ENCODE measurements at regions not wholly inside any gene's neighbourhood (a gene's known extent, or its start where the extent isn't known, plus 50 kb on each side); places are given as distances from the start of the nearest gene placed in this dataset.
A peak's percentile ranks its signal among the peaks of the same experiment; 100 is the strongest.

DNA sequence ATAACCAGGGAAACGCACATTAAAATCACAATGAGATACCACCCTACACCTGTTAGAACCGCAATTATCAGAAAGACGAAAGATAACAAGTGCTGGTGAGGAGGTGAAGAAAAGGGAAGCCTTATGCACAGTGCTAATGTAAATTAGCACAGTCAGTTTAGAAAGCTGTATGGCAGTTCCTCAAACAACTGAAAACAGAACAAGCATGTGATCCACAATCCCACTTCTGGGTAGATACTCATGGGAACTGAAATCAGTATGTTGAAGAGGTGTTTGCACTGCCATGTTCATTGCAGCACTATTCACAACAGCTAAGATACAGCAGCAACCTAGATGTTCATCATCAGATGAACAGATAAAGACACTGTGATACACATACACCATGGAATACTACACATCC is 75.0 kb upstream of the CCND1 start:
- peaks cover 26% of the 10 kb centered on the region for H3K27me3 ChIP-seq (ENCODE audit: insufficient read depth, low read depth, severe bottlenecking)
- TF ChIP-seq, protein P1, sequence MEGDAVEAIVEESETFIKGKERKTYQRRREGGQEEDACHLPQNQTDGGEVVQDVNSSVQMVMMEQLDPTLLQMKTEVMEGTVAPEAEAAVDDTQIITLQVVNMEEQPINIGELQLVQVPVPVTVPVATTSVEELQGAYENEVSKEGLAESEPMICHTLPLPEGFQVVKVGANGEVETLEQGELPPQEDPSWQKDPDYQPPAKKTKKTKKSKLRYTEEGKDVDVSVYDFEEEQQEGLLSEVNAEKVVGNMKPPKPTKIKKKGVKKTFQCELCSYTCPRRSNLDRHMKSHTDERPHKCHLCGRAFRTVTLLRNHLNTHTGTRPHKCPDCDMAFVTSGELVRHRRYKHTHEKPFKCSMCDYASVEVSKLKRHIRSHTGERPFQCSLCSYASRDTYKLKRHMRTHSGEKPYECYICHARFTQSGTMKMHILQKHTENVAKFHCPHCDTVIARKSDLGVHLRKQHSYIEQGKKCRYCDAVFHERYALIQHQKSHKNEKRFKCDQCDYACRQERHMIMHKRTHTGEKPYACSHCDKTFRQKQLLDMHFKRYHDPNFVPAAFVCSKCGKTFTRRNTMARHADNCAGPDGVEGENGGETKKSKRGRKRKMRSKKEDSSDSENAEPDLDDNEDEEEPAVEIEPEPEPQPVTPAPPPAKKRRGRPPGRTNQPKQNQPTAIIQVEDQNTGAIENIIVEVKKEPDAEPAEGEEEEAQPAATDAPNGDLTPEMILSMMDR (IDR thresholded peaks at IDR 0.05; ENCODE audit: low read depth, low read length): no peak
- no peaks in the 10 kb centered on the region for H3K36me3 ChIP-seq
- no peak overlapping the region for H3K27ac ChIP-seq
- H3K9me3 ChIP-seq (ENCODE audit: severe bottlenecking): peaks cover 2% of the 10 kb centered on the region
- no peak for DNase-seq
- H3K4me3 ChIP-seq (ENCODE audit: low read depth, low read length): no peak overlapping the region

DNA sequence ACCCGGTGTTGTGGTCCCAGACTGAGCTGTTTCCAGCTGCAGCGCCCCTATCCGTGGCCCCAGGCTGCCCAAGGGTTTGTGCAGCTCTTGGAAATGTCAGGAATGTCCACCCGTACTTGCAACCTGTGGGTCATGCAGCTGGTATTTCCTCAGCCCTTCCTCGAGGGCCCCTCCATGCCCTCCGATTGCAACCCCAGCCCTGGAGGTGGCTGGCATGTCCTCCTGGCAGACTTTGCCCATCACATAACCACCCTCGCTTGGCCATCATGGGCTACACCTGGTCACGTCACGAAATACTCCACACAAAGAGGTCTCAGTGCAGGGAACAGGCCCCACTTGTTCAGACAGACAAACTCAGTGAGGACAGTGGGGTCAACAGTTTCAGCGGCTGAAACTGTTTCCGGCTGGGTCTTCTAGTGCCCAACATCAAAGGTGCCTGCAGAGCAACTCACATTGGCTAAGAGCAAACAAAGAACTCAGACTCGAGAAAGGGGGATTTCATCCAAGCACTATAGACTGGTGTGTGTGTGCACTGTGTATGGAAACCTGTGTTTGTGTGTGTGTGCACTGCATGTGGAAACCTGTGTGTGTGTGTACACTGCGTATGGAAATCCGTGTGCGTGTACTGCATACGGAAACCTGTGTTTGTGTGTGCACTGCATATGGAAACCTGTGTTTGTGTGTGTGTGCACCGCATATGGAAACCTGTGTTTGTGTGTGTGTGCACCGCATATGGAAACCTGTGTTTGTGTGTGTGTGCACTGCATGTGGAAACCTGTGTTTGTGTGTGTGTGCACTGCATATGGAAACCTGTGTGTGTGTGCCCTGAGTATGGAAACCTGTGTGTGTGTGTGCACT is 72.8 kb upstream of the CCND1 start:
- Histone ChIP-seq H3K4me3 (ENCODE audit: low read depth, low read length) (no peak overlapping the region), H3K36me3 (no peaks in the 10 kb centered on the region), H3K27ac (no peak overlapping the region), H3K9me3 (ENCODE audit: severe bottlenecking) (peaks cover 2% of the 10 kb centered on the region), H3K27me3 (ENCODE audit: insufficient read depth, low read depth, severe bottlenecking) (peaks cover 26% of the 10 kb centered on the region)
- DNase-seq: no peak
- TF ChIP-seq, protein P1 (IDR thresholded peaks at IDR 0.05; ENCODE audit: low read depth, low read length): no peak

DNA sequence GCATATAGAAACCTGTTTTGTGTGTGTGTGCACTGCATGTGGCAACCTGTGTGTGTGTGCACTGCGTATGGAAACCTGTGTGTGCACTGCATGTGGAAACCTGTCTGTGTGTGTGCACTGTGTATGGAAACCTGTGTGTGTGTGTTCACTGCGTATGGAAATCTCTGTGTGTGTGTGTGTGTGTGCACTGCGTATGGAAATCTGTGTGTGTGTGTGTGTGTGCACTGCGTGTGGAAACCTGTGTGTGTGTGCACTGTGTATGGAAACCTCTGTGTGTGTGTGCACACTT is 72.2 kb upstream of the CCND1 start:
- no peak for DNase-seq
- TF ChIP-seq, protein P1 (IDR thresholded peaks at IDR 0.05; ENCODE audit: low read depth, low read length): no peak

DNA sequence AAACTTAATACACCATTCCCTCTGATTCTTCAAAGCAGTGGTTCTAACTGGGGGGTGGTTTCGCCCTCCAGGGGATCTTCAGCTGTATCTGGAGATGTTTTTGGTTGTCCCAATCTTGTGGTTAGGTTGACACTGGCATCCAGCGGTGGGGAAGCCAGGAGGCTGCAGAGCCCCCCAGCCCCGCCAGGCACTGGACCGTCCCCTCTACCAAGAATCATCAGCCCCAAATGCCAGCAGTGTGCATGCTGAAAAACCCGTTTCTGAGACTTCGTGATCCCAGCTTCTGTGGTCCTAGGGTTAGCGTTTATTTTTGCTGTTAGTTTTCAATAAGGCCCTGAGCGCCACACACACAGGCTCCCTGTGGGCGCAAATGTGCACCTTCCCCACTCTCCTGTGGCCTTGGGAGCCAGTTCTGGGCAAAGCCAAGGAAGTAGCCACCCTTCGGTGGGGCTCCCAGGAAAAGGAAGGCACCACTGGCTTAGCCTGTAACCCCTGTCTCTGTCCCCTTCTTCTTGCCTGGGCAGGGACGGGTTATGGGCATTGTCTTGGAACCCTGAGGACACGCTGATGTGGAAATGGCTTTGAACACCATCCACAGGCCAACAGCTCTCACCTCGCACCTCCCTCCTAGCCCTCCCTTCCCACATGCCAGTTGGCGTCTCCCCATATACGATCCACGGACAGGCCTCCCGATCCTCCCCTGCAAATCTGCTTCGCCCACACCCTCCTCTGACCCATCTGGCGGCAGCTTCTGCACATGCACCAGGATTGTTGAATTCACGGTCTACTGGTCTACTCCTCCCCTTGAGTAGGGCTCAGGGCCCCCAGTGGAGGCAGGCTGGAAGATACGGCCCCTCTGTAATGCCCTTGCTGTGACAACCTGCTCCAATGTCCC is 71.4 kb upstream of the CCND1 start:
- Histone ChIP-seq H3K9me3 (ENCODE audit: severe bottlenecking) (peaks cover 2% of the 10 kb centered on the region), H3K27ac (no peak overlapping the region), H3K36me3 (no peaks in the 10 kb centered on the region), H3K4me3 (ENCODE audit: low read depth, low read length) (no peak overlapping the region), H3K27me3 (ENCODE audit: insufficient read depth, low read depth, severe bottlenecking) (peaks cover 32% of the 10 kb centered on the region)
- TF ChIP-seq, protein P1 (IDR thresholded peaks at IDR 0.05; ENCODE audit: low read depth, low read length): no peak
- peak; percentile 64 for DNase-seq

More for the DNA sequence above, 72.2 kb upstream of the CCND1 start:
- Histone ChIP-seq H3K9me3 (ENCODE audit: severe bottlenecking) (peaks cover 2% of the 10 kb centered on the region), H3K36me3 (no peaks in the 10 kb centered on the region), H3K27me3 (ENCODE audit: insufficient read depth, low read depth, severe bottlenecking) (peaks cover 26% of the 10 kb centered on the region), H3K4me3 (ENCODE audit: low read depth, low read length) (no peak overlapping the region), H3K27ac (no peak overlapping the region)

DNA sequence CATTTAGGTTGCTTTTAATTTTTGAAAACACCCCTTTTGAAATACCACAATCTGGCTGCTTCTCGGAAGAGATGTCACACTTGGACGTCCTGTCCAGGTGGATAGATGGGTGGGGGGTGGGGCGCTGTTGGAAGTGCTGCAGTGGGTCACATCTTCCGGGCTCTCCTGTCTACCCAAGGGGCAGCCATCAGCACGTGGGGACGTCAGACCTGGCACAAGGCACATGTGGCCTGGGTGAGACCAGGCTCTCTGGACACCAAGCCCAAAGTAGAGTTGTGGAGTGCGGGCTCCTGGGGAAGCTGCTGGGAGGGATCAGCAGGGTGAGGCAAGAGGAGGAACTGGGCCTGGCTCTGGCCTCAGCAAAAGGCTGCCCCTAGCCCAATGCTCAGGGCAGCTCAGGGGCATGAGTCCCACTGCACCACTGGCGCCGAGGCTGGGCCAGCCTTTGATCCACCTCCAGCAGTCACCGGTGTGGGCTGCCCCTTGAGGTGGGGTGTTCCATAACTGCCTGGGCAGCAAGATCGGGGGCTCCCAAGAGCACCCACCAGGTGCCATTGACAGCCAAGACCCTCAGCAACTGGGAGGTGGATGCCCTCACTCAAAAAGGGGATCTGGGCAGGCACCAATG is 68.6 kb upstream of the CCND1 start:
- Histone ChIP-seq H3K36me3 (no peaks in the 10 kb centered on the region), H3K9me3 (ENCODE audit: severe bottlenecking) (no peaks in the 10 kb centered on the region), H3K27me3 (ENCODE audit: insufficient read depth, low read depth, severe bottlenecking) (peaks cover 46% of the 10 kb centered on the region), H3K27ac (no peak overlapping the region), H3K4me3 (ENCODE audit: low read depth, low read length) (no peak overlapping the region)
- no peak for DNase-seq
- TF ChIP-seq, protein P1 (IDR thresholded peaks at IDR 0.05; ENCODE audit: low read depth, low read length): no peak
